GM23338 (cell line): ENCODE measurements at regions not wholly inside any gene's neighbourhood (a gene's known extent, or its start where the extent isn't known, plus 50 kb on each side); places are given as distances from the start of the nearest gene placed in this dataset.

Source experiments
- POLR2AphosphoS5 ChIP-seq: IDR thresholded peaks from 2 replicates; pipeline ENCODE4 v1.6.1; 2016; ENCODE audit warnings: antibody characterized with exemption, low read depth
- STAT1 ChIP-seq: IDR thresholded peaks from one replicate; pipeline ENCODE4 v1.6.1; 2016; ENCODE audit warnings: antibody characterized with exemption; ENCODE audit not compliant: unreplicated experiment
- ZNF114 ChIP-seq: fragments of 250-450 bp; sonication (Bioruptor Pico); IDR thresholded peaks from 2 replicates; pipeline ENCODE4 v1.5.0; 2020; ENCODE audit warnings: mild to moderate bottlenecking, moderate library complexity
- ZNF331 ChIP-seq: fragments of 250-450 bp; sonication (Bioruptor Pico); IDR thresholded peaks from 2 replicates; pipeline ENCODE4 v1.5.0; 2020; ENCODE audit warnings: low read depth, mild to moderate bottlenecking, moderate library complexity
- TF ChIP-seq, protein P1 (sequence below): fragments of 250-450 bp; sonication (Bioruptor Pico); IDR thresholded peaks from 2 replicates; pipeline ENCODE4 v1.5.0; 2020; ENCODE audit warnings: mild to moderate bottlenecking, moderate library complexity
- TF ChIP-seq, protein P2 (sequence below): IDR thresholded peaks from 2 replicates; pipeline ENCODE4 v1.6.1; 2016; ENCODE audit warnings: antibody characterized with exemption
- TF ChIP-seq, protein P3 (sequence below): IDR thresholded peaks from one replicate; pipeline ENCODE4 v1.6.1; 2018; ENCODE audit warnings: antibody characterized with exemption; ENCODE audit not compliant: unreplicated experiment

DNA sequence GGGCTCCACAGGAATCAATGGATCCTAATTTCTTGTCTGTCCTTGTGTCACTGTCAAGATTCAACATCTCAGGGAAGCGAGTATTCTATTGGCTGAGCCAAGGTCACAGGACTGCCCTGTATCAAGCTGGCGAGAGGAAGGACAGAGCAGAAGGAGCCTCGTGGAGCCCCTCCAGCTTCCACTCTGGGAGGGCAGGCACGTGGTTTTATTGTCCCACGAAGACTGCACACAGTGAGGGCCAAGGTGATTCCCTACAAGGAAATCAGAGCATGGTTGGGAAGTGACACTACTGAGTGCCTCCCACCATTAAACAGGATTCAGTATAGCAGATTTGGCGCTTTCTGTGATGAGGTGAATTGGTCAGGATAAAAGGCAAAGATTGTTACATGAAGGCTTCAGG lies 302.4 kb upstream of the CXCR4 start (continued):
- TF ChIP-seq, protein P1, sequence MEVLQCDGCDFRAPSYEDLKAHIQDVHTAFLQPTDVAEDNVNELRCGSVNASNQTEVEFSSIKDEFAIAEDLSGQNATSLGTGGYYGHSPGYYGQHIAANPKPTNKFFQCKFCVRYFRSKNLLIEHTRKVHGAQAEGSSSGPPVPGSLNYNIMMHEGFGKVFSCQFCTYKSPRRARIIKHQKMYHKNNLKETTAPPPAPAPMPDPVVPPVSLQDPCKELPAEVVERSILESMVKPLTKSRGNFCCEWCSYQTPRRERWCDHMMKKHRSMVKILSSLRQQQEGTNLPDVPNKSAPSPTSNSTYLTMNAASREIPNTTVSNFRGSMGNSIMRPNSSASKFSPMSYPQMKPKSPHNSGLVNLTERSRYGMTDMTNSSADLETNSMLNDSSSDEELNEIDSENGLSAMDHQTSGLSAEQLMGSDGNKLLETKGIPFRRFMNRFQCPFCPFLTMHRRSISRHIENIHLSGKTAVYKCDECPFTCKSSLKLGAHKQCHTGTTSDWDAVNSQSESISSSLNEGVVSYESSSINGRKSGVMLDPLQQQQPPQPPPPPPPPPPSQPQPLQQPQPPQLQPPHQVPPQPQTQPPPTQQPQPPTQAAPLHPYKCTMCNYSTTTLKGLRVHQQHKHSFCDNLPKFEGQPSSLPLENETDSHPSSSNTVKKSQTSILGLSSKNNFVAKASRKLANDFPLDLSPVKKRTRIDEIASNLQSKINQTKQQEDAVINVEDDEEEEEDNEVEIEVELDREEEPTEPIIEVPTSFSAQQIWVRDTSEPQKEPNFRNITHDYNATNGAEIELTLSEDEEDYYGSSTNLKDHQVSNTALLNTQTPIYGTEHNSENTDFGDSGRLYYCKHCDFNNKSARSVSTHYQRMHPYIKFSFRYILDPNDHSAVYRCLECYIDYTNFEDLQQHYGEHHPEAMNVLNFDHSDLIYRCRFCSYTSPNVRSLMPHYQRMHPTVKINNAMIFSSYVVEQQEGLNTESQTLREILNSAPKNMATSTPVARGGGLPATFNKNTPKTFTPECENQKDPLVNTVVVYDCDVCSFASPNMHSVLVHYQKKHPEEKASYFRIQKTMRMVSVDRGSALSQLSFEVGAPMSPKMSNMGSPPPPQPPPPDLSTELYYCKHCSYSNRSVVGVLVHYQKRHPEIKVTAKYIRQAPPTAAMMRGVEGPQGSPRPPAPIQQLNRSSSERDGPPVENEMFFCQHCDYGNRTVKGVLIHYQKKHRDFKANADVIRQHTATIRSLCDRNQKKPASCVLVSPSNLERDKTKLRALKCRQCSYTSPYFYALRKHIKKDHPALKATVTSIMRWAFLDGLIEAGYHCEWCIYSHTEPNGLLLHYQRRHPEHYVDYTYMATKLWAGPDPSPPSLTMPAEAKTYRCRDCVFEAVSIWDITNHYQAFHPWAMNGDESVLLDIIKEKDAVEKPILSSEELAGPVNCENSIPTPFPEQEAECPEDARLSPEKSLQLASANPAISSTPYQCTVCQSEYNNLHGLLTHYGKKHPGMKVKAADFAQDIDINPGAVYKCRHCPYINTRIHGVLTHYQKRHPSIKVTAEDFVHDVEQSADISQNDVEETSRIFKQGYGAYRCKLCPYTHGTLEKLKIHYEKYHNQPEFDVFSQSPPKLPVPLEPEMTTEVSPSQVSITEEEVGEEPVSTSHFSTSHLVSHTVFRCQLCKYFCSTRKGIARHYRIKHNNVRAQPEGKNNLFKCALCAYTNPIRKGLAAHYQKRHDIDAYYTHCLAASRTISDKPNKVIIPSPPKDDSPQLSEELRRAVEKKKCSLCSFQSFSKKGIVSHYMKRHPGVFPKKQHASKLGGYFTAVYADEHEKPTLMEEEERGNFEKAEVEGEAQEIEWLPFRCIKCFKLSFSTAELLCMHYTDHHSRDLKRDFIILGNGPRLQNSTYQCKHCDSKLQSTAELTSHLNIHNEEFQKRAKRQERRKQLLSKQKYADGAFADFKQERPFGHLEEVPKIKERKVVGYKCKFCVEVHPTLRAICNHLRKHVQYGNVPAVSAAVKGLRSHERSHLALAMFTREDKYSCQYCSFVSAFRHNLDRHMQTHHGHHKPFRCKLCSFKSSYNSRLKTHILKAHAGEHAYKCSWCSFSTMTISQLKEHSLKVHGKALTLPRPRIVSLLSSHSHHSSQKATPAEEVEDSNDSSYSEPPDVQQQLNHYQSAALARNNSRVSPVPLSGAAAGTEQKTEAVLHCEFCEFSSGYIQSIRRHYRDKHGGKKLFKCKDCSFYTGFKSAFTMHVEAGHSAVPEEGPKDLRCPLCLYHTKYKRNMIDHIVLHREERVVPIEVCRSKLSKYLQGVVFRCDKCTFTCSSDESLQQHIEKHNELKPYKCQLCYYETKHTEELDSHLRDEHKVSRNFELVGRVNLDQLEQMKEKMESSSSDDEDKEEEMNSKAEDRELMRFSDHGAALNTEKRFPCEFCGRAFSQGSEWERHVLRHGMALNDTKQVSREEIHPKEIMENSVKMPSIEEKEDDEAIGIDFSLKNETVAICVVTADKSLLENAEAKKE: no peak
- TF ChIP-seq, protein P2, sequence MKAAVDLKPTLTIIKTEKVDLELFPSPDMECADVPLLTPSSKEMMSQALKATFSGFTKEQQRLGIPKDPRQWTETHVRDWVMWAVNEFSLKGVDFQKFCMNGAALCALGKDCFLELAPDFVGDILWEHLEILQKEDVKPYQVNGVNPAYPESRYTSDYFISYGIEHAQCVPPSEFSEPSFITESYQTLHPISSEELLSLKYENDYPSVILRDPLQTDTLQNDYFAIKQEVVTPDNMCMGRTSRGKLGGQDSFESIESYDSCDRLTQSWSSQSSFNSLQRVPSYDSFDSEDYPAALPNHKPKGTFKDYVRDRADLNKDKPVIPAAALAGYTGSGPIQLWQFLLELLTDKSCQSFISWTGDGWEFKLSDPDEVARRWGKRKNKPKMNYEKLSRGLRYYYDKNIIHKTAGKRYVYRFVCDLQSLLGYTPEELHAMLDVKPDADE: no peak
- TF ChIP-seq ZNF331 (no peak), ZNF114 (CRISPR knock-in tag) (no peak), STAT1 (no peak), POLR2AphosphoS5 (no peak)
- TF ChIP-seq, protein P3, sequence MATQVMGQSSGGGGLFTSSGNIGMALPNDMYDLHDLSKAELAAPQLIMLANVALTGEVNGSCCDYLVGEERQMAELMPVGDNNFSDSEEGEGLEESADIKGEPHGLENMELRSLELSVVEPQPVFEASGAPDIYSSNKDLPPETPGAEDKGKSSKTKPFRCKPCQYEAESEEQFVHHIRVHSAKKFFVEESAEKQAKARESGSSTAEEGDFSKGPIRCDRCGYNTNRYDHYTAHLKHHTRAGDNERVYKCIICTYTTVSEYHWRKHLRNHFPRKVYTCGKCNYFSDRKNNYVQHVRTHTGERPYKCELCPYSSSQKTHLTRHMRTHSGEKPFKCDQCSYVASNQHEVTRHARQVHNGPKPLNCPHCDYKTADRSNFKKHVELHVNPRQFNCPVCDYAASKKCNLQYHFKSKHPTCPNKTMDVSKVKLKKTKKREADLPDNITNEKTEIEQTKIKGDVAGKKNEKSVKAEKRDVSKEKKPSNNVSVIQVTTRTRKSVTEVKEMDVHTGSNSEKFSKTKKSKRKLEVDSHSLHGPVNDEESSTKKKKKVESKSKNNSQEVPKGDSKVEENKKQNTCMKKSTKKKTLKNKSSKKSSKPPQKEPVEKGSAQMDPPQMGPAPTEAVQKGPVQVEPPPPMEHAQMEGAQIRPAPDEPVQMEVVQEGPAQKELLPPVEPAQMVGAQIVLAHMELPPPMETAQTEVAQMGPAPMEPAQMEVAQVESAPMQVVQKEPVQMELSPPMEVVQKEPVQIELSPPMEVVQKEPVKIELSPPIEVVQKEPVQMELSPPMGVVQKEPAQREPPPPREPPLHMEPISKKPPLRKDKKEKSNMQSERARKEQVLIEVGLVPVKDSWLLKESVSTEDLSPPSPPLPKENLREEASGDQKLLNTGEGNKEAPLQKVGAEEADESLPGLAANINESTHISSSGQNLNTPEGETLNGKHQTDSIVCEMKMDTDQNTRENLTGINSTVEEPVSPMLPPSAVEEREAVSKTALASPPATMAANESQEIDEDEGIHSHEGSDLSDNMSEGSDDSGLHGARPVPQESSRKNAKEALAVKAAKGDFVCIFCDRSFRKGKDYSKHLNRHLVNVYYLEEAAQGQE: no peak
